SK-N-SH treated with all-trans-retinoic acid at 6 μM for 48 hours (cell line): ENCODE measurements at regions not wholly inside any gene's neighbourhood (a gene's known extent, or its start where the extent isn't known, plus 50 kb on each side); places are given as distances from the start of the nearest gene placed in this dataset.

Experiments
- ATAC-seq: fragments of 200-7000 bp; cut with Tn5 transposase; 3 replicates; pipeline ENCODE4 v1.9.1; 2020; ENCODE audit warnings: mild to moderate bottlenecking, moderate library complexity
- ARNTL ChIP-seq: fragments of 450-650 bp; formaldehyde crosslinking; IDR thresholded peaks from 2 replicates; pipeline ENCODE4 v1.5.0; 2020; ENCODE audit warnings: low read depth, mild to moderate bottlenecking, moderate library complexity, borderline replicate concordance
- BACH2 ChIP-seq: fragments of 250-450 bp; sonication (Bioruptor Pico); IDR thresholded peaks from 2 replicates; pipeline ENCODE4 v1.9.0; 2021; ENCODE audit warnings: mild to moderate bottlenecking, borderline replicate concordance
- CSDC2 ChIP-seq: fragments of 250-450 bp; sonication (Bioruptor Pico); IDR thresholded peaks from 2 replicates; pipeline ENCODE4 v1.5.0; 2020; ENCODE audit warnings: mild to moderate bottlenecking, moderate library complexity
- CSRNP3 ChIP-seq: fragments of 250-450 bp; sonication (Bioruptor Pico); IDR thresholded peaks from 2 replicates; pipeline ENCODE4 v1.5.1; 2021; ENCODE audit warnings: mild to moderate bottlenecking, moderate library complexity
- ESRRG ChIP-seq: fragments of 250-450 bp; sonication (Bioruptor Pico); IDR thresholded peaks from 2 replicates; pipeline ENCODE4 v1.6.1; 2021; ENCODE audit warnings: mild to moderate bottlenecking
- GLIS3 ChIP-seq: fragments of 250-450 bp; sonication (Bioruptor Pico); IDR thresholded peaks from 2 replicates; pipeline ENCODE4 v1.5.0; 2020; ENCODE audit warnings: mild to moderate bottlenecking, moderate library complexity
- ISL1 ChIP-seq: fragments of 250-450 bp; sonication (Bioruptor Pico); IDR thresholded peaks from 2 replicates; pipeline ENCODE4 v2.1.2; 2022; ENCODE audit warnings: mild to moderate bottlenecking, moderate library complexity
- OSR1 ChIP-seq: fragments of 250-450 bp; sonication (Bioruptor Pico); IDR thresholded peaks from 2 replicates; pipeline ENCODE4 v1.8.0; 2022; ENCODE audit warnings: moderate library complexity, mild to moderate bottlenecking, inconsistent platforms
- PPARA ChIP-seq: fragments of 250-450 bp; sonication (Bioruptor Pico); IDR thresholded peaks from 2 replicates; pipeline ENCODE4 v1.5.0; 2020; ENCODE audit warnings: mild to moderate bottlenecking, borderline replicate concordance
- RARB ChIP-seq: fragments of 250-450 bp; sonication (Bioruptor Pico); IDR thresholded peaks from 2 replicates; pipeline ENCODE4 v1.8.0; 2021; ENCODE audit warnings: mild to moderate bottlenecking, moderate library complexity
- SNAI2 ChIP-seq: fragments of 250-450 bp; sonication (Bioruptor Pico); IDR thresholded peaks from 2 replicates; pipeline ENCODE4 v1.5.0; 2020; ENCODE audit warnings: mild to moderate bottlenecking, moderate library complexity
- TCF4 ChIP-seq: fragments of 250-450 bp; sonication (Bioruptor Pico); IDR thresholded peaks from 2 replicates; pipeline ENCODE4 v1.8.0; 2021; ENCODE audit warnings: mild to moderate bottlenecking, moderate library complexity, borderline replicate concordance
- TOX ChIP-seq: fragments of 250-450 bp; sonication (Bioruptor Pico); IDR thresholded peaks from 2 replicates; pipeline ENCODE4 v1.8.0; 2021; ENCODE audit warnings: mild to moderate bottlenecking, moderate library complexity, borderline replicate concordance
- ZC3H10 ChIP-seq: fragments of 250-450 bp; sonication (Bioruptor Pico); IDR thresholded peaks from 2 replicates; pipeline ENCODE4 v1.5.1; 2021; ENCODE audit warnings: mild to moderate bottlenecking, moderate library complexity
- ZFP3 ChIP-seq: fragments of 250-450 bp; sonication (Bioruptor Pico); IDR thresholded peaks from 2 replicates; pipeline ENCODE4 v1.5.0; 2020; ENCODE audit warnings: mild to moderate bottlenecking, moderate library complexity
- ZFP30 ChIP-seq: fragments of 450-650 bp; formaldehyde crosslinking; IDR thresholded peaks from 2 replicates; pipeline ENCODE4 v1.5.0; 2022; ENCODE audit warnings: mild to moderate bottlenecking, moderate library complexity
- ZNF565 ChIP-seq: fragments of 450-650 bp; formaldehyde crosslinking; conservative IDR thresholded peaks from 2 replicates; pipeline ENCODE4 v1.5.0; 2020; ENCODE audit warnings: low read depth, mild to moderate bottlenecking, moderate library complexity
- ZNF70 ChIP-seq: fragments of 450-650 bp; formaldehyde crosslinking; IDR thresholded peaks from 2 replicates; pipeline ENCODE4 v1.5.0; 2020; ENCODE audit warnings: mild to moderate bottlenecking, moderate library complexity
- ZNF8 ChIP-seq: fragments of 450-650 bp; formaldehyde crosslinking; IDR thresholded peaks from 2 replicates; pipeline ENCODE4 v1.5.0; 2020; ENCODE audit warnings: mild to moderate bottlenecking, moderate library complexity
- TF ChIP-seq, protein P1 (sequence below): fragments of 250-450 bp; sonication (Bioruptor Pico); IDR thresholded peaks from 2 replicates; pipeline ENCODE4 v1.8.0; 2020; ENCODE audit warnings: mild to moderate bottlenecking, moderate library complexity, borderline replicate concordance
- TF ChIP-seq, protein P2 (sequence below): fragments of 250-450 bp; sonication (Bioruptor Pico); IDR thresholded peaks from 2 replicates; pipeline ENCODE4 v1.5.0; 2020; ENCODE audit warnings: mild to moderate bottlenecking, moderate library complexity
- TF ChIP-seq, protein P3 (sequence below): fragments of 250-450 bp; sonication (Bioruptor Pico); IDR thresholded peaks from 2 replicates; pipeline ENCODE4 v1.5.1; 2020; ENCODE audit warnings: low read depth, mild to moderate bottlenecking, moderate library complexity
- TF ChIP-seq, protein P4 (sequence below): fragments of 250-450 bp; sonication (Bioruptor Pico); IDR thresholded peaks from 2 replicates; pipeline ENCODE4 v1.8.0; 2021; ENCODE audit warnings: low read depth, mild to moderate bottlenecking, moderate library complexity, borderline replicate concordance

GRCh38 chr3:107933450-107933849 lies 157.4 kb downstream of the CD47 start:
- ATAC-seq = no peak
- no peak for TF ChIP-seq ZFP3 (CRISPR knock-in tag)
- no peak for TF ChIP-seq ISL1 (CRISPR knock-in tag)
- no peak for TF ChIP-seq SNAI2 (CRISPR knock-in tag)
- no peak for TF ChIP-seq ZFP30 (CRISPR knock-in tag)
- TF ChIP-seq, protein P1, sequence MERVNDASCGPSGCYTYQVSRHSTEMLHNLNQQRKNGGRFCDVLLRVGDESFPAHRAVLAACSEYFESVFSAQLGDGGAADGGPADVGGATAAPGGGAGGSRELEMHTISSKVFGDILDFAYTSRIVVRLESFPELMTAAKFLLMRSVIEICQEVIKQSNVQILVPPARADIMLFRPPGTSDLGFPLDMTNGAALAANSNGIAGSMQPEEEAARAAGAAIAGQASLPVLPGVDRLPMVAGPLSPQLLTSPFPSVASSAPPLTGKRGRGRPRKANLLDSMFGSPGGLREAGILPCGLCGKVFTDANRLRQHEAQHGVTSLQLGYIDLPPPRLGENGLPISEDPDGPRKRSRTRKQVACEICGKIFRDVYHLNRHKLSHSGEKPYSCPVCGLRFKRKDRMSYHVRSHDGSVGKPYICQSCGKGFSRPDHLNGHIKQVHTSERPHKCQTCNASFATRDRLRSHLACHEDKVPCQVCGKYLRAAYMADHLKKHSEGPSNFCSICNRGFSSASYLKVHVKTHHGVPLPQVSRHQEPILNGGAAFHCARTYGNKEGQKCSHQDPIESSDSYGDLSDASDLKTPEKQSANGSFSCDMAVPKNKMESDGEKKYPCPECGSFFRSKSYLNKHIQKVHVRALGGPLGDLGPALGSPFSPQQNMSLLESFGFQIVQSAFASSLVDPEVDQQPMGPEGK (CRISPR knock-in tag) = no peak
- TF ChIP-seq RARB (CRISPR knock-in tag) = no peak
- TF ChIP-seq PPARA (CRISPR knock-in tag) = no peak
- TF ChIP-seq OSR1 (CRISPR knock-in tag) = no peak
- no peak for TF ChIP-seq ARNTL (CRISPR knock-in tag)
- TF ChIP-seq, protein P2, sequence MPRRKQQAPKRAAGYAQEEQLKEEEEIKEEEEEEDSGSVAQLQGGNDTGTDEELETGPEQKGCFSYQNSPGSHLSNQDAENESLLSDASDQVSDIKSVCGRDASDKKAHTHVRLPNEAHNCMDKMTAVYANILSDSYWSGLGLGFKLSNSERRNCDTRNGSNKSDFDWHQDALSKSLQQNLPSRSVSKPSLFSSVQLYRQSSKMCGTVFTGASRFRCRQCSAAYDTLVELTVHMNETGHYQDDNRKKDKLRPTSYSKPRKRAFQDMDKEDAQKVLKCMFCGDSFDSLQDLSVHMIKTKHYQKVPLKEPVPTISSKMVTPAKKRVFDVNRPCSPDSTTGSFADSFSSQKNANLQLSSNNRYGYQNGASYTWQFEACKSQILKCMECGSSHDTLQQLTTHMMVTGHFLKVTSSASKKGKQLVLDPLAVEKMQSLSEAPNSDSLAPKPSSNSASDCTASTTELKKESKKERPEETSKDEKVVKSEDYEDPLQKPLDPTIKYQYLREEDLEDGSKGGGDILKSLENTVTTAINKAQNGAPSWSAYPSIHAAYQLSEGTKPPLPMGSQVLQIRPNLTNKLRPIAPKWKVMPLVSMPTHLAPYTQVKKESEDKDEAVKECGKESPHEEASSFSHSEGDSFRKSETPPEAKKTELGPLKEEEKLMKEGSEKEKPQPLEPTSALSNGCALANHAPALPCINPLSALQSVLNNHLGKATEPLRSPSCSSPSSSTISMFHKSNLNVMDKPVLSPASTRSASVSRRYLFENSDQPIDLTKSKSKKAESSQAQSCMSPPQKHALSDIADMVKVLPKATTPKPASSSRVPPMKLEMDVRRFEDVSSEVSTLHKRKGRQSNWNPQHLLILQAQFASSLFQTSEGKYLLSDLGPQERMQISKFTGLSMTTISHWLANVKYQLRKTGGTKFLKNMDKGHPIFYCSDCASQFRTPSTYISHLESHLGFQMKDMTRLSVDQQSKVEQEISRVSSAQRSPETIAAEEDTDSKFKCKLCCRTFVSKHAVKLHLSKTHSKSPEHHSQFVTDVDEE (CRISPR knock-in tag) = no peak
- no peak for TF ChIP-seq ZC3H10 (CRISPR knock-in tag)
- TF ChIP-seq ESRRG (CRISPR knock-in tag) = no peak
- no peak for TF ChIP-seq ZNF70 (CRISPR knock-in tag)
- TF ChIP-seq, protein P3, sequence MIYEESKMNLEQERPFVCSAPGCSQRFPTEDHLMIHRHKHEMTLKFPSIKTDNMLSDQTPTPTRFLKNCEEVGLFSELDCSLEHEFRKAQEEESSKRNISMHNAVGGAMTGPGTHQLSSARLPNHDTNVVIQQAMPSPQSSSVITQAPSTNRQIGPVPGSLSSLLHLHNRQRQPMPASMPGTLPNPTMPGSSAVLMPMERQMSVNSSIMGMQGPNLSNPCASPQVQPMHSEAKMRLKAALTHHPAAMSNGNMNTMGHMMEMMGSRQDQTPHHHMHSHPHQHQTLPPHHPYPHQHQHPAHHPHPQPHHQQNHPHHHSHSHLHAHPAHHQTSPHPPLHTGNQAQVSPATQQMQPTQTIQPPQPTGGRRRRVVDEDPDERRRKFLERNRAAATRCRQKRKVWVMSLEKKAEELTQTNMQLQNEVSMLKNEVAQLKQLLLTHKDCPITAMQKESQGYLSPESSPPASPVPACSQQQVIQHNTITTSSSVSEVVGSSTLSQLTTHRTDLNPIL (CRISPR knock-in tag) = no peak
- TF ChIP-seq GLIS3 (CRISPR knock-in tag) = no peak
- no peak for TF ChIP-seq ZNF565 (CRISPR knock-in tag)

- no peak for ATAC-seq
Measured at GRCh38 chr3:107931326-107931725, 159.5 kb downstream of the CD47 start.

More at GRCh38 chr3:107931326-107931725, 159.5 kb downstream of the CD47 start:
- no peak for TF ChIP-seq RARB (CRISPR knock-in tag)
- TF ChIP-seq ZNF8 (CRISPR knock-in tag) = no peak
- no peak for TF ChIP-seq BACH2 (CRISPR knock-in tag)
- TF ChIP-seq ZFP30 (CRISPR knock-in tag) = no peak
- no peak for TF ChIP-seq CSDC2
- no peak for TF ChIP-seq TOX (CRISPR knock-in tag)
- TF ChIP-seq ARNTL (CRISPR knock-in tag) = no peak
- TF ChIP-seq OSR1 (CRISPR knock-in tag) = no peak
- TF ChIP-seq ZNF565 (CRISPR knock-in tag) = no peak
- TF ChIP-seq GLIS3 (CRISPR knock-in tag) = no peak
- TF ChIP-seq, protein P1 (CRISPR knock-in tag) = no peak
- no peak for TF ChIP-seq ZNF70 (CRISPR knock-in tag)
- no peak for TF ChIP-seq TCF4 (CRISPR knock-in tag)
- TF ChIP-seq, protein P3 (CRISPR knock-in tag) = no peak
- no peak for TF ChIP-seq CSRNP3 (CRISPR knock-in tag)
- TF ChIP-seq, protein P4, sequence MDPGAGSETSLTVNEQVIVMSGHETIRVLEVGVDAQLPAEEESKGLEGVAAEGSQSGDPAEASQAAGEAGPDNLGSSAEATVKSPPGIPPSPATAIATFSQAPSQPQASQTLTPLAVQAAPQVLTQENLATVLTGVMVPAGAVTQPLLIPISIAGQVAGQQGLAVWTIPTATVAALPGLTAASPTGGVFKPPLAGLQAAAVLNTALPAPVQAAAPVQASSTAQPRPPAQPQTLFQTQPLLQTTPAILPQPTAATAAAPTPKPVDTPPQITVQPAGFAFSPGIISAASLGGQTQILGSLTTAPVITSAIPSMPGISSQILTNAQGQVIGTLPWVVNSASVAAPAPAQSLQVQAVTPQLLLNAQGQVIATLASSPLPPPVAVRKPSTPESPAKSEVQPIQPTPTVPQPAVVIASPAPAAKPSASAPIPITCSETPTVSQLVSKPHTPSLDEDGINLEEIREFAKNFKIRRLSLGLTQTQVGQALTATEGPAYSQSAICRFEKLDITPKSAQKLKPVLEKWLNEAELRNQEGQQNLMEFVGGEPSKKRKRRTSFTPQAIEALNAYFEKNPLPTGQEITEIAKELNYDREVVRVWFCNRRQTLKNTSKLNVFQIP = no peak
